GM12874 (cell line): ENCODE measurements at regions not wholly inside any gene's neighbourhood (a gene's known extent, or its start where the extent isn't known, plus 50 kb on each side); places are given as distances from the start of the nearest gene placed in this dataset.

Source experiments
- TF ChIP-seq, protein P1 (sequence below): IDR thresholded peaks from 2 replicates; pipeline ENCODE4 v1.5.1; 2011; ENCODE audit warnings: low read depth, mild to moderate bottlenecking, control low read depth, low read length, moderate library complexity; ENCODE audit not compliant: insufficient read depth

DNA sequence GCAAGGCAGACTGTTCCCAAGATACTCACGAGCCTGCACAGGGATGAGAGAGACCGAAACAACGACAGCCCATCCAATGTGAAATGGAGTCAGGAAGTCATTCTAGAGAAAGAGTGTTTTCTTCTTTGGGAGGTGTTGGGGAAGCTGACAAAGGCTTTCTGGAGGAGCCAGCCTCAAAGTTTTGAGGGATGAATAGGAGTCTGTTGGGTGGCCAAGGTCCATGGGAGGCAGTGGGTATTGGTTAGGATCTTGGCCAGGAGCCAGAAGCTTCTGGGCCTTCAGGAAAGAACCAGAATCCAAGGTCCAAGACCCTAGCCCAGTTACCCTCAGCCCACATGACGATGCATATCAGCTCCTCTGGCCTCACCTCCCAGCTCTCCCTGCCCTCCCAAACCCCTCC, 59.9 kb upstream of the SHISAL1 start:
- TF ChIP-seq, protein P1, sequence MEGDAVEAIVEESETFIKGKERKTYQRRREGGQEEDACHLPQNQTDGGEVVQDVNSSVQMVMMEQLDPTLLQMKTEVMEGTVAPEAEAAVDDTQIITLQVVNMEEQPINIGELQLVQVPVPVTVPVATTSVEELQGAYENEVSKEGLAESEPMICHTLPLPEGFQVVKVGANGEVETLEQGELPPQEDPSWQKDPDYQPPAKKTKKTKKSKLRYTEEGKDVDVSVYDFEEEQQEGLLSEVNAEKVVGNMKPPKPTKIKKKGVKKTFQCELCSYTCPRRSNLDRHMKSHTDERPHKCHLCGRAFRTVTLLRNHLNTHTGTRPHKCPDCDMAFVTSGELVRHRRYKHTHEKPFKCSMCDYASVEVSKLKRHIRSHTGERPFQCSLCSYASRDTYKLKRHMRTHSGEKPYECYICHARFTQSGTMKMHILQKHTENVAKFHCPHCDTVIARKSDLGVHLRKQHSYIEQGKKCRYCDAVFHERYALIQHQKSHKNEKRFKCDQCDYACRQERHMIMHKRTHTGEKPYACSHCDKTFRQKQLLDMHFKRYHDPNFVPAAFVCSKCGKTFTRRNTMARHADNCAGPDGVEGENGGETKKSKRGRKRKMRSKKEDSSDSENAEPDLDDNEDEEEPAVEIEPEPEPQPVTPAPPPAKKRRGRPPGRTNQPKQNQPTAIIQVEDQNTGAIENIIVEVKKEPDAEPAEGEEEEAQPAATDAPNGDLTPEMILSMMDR: no peak

DNA sequence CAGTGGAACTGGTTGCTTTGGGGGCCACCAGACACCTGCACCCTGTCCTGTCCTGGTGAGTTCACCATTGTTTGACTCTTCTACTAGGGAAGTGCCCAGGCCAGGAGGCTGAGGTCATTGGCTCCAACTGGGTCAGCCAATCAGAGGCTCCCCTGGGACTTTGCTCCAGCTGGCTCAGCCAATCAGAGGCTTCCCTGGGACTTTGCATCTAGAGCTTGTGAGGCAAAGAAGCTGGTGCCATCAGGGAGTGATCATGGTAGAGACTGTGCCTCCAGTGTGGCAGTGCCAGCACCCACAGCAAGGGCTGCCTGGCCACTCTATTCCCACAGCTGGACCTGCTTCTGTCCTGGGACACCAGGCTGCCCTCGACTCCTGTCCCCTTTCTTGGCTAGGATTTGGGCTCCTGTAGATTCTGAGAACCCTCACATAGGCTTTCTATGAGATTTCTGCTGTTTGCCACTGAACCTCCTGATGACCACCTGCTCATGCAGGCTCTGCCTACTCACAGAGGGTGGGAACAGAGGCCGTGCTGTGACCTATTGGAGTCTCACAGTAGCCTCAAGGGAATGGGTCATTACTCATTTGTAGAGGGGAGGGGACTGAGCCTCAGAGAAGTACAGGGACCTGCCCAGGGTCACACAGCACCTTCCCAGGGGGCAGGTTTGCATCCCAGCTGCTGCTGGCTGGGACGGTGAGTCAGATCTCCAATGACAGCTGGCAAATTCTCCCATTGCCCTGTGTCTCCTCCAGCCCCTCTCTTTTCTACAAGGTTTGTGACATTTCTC, 59.2 kb upstream of the SHISAL1 start:
- TF ChIP-seq, protein P1: no peak

DNA sequence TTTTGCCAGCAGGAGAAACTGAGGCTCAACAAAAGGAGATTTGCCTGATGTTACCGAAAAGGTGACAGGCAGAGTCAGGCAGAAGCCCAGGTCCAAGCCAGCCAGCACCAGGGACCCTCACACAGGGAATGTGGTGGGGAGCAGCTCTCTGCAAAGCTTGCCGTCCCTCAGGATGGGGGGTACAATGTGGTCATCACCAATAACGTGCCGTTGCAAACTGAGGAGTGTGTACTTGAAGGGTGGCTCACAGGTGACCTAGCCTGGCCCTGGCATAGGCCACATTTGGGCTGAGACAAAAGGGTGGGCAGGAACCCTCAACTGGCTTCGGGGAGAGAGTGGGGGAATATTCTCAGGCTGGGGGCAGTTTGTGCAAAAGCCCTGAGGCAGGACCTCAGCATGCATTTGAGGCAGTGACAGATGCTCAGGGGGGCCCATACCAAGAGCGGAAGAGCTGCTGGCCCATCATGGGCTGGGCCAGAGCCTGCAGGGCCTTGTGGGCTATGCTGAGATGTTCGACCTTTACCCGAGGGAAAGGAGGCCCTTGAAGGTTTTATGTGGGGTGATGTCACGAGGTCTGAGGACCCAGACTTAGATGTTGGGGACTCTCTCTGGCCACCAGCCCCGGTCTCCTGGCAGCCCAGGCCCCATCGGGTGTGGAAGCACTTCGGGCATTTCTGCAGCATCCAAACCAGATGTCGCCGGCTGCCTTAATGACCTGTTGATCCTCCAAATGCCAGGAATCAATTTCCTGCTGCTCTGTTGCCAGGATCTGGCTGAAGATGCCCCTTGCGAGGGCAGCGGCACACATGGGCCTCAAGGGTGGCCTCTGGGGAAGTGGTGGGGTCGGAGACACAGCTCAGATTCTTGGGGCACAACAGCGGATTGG, 57.4 kb upstream of the SHISAL1 start:
- TF ChIP-seq, protein P1: no peak

DNA sequence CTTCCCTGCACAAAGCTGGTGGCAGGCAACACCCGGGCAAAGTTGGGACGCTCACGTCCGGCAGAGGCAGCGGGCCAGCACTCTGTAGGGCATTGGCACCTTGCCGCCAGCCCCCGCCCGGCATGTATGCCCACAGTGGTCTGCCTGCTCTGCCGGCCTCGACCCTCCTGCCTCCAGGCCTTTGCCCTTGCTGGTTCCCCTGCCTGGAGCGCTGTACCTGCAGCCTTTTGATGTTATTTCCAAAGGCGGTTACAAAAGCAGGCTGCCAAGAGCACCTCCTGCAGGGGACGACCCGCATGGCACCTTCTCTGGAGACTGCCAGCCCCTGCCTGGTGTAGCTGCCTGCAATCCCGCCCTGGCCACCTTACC, 56.5 kb upstream of the SHISAL1 start:
- TF ChIP-seq, protein P1: peak; percentile 21; the same call in 1 of the 2 replicates

DNA sequence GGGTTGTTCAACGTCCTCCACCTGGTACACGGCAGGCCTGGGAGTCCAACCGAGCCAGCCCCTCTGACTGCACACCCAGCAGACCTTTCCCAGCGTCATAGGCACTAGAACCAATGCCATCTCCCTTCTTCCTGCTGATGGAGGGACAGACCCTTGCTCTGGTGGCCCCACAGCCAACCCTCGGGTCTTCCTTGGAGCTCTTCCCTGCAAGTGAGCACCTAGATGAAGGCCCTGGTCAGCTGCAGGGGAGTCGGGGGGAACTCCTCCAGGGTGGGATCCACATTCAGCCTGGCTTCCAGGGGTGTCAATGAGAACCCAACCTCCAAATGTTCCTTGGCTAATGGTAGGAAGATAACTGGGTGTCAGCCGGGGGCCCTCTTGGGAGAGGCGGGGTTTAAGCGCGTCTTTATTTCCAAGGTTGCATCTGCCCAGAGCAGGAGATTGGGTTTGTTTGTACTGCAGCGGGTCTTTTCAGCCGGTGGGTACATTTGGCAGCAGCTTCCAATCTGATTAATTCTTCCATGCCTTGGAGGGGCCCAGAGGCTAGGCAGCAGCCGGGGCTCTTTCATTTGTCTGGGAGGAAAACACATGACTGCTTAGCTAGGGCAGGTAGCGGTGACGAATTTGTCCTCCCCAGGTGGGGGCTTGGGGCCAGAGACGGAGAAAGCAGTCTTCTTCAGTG, 56.0 kb upstream of the SHISAL1 start:
- TF ChIP-seq, protein P1: no peak

DNA sequence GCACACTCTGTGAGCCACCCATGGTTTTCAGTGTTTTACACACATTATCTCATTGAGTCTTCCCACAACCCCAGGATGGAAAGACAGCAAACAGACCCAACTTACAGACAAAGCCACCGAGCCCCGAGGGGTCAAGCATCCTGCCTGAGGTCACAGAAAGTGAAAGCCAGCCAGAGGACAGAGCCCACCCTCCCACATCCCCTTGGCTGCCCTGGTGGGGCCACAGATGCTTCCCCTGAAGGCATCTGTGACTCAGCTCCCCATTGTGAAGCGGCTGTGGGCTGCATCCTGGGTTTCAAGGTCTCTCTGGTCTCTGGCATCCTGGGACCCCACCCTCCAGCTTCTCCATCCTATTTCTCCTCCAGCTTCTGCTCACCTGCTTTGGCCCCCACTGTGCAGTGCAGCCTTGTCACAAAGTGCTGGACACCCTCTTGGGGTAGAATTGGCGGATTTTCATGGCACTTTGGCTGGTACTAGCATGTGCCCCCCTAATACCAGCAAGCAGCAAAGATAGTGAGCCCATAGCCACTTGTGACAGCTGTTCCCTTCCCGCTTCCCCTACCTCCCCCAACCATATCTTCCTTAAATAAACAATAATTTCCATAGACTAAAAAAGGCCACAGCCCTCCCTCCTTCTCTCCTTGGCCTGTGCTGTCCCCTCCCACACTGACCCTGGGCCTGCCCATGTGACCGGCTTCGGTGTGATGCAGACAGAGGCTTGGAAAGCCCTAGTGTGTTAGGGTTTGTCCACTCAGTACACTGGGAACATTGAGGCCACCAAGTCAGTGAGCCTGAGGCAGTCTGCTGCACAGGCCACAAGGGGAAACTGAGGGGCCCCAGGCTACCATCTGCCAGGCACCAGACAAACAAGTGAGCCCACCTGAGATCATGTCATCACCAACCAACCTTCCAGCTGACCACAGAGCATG, 53.9 kb upstream of the SHISAL1 start:
- TF ChIP-seq, protein P1: no peak
